ENCODE measurements at regions not wholly inside any gene's neighbourhood (a gene's known extent, or its start where the extent isn't known, plus 50 kb on each side); places are given as distances from the start of the nearest gene placed in this dataset.
"Not testable (repeated sequence)": the region's sequence is repeated elsewhere in the genome, so short reads cannot be mapped to it uniquely, and the experiment has no call there.

GRCh38 chr14:97155320-97155719, 358.1 kb downstream of the VRK1 start:
- Mint-ChIP-seq H3K27me3 (peaks cover 28 to 59% of the 10 kb centered on the region in 2 donors), H3K9me3 (peaks cover 5 to 10% of the 10 kb centered on the region in 2 donors), H3K4me3 (no peak overlapping the region), H3K27ac (no peak overlapping the region), H3K4me1 (ENCODE audit: low read depth in 2 of 2) (no peaks in the 10 kb centered on the region), H3K36me3 (ENCODE audit: insufficient read depth) (peaks cover 2% of the 10 kb centered on the region)
- ATAC-seq (replicated peaks) (no peak), DNase-seq (no peak)

GRCh38 chr14:97155814-97156213, 358.6 kb downstream of the VRK1 start:
- Mint-ChIP-seq H3K27me3 (peaks cover 28 to 54% of the 10 kb centered on the region in 2 donors), H3K36me3 (ENCODE audit: insufficient read depth) (peaks cover 2% of the 10 kb centered on the region), H3K27ac (no peak overlapping the region), H3K9me3 (peaks cover 5 to 10% of the 10 kb centered on the region in 2 donors), H3K4me1 (ENCODE audit: low read depth in 2 of 2) (no peaks in the 10 kb centered on the region), H3K4me3 (no peak overlapping the region)
- DNase-seq = no peak
- ATAC-seq (replicated peaks) = no peak

GRCh38 chr14:97156705-97157104, 359.5 kb downstream of the VRK1 start:
- Mint-ChIP-seq H3K9me3 (peaks cover 5 to 10% of the 10 kb centered on the region in 2 donors), H3K36me3 (ENCODE audit: insufficient read depth) (peaks cover 2% of the 10 kb centered on the region), H3K27ac (no peak overlapping the region), H3K4me1 (ENCODE audit: low read depth in 2 of 2) (no peaks in the 10 kb centered on the region), H3K4me3 (no peak overlapping the region), H3K27me3 (peaks cover 28 to 50% of the 10 kb centered on the region in 2 donors)
- ATAC-seq (replicated peaks) (no peak), DNase-seq (no peak)

- H3K4me3 Mint-ChIP-seq = no peak overlapping the region
- H3K27me3 Mint-ChIP-seq = peaks cover 28 to 50% of the 10 kb centered on the region in 2 donors
- peaks cover 2% of the 10 kb centered on the region for H3K36me3 Mint-ChIP-seq (ENCODE audit: insufficient read depth)
- H3K9me3 Mint-ChIP-seq = peaks cover 5 to 10% of the 10 kb centered on the region in 2 donors
- no peaks in the 10 kb centered on the region for H3K4me1 Mint-ChIP-seq (ENCODE audit: low read depth in 2 of 2)
- DNase-seq (no peak), ATAC-seq (replicated peaks) (no peak)
- no peak overlapping the region for H3K27ac Mint-ChIP-seq
These were observed 360.9 kb downstream of the VRK1 start for GRCh38 chr14:97158102-97158501.

GRCh38 chr14:97159124-97159523, 361.9 kb downstream of the VRK1 start:
- Mint-ChIP-seq H3K27me3 (peaks cover 28 to 45% of the 10 kb centered on the region in 2 donors), H3K9me3 (peaks cover 5 to 10% of the 10 kb centered on the region in 2 donors)

GRCh38 chr14:97162621-97163020, 365.4 kb downstream of the VRK1 start:
- Mint-ChIP-seq H3K36me3 (ENCODE audit: insufficient read depth) (no peaks in the 10 kb centered on the region), H3K4me3 (no peak overlapping the region), H3K4me1 (ENCODE audit: low read depth in 2 of 2) (no peaks in the 10 kb centered on the region), H3K27ac (no peak overlapping the region), H3K27me3 (peaks cover 0 to 27% of the 10 kb centered on the region in 2 donors), H3K9me3 (peaks cover 5 to 10% of the 10 kb centered on the region in 2 donors)
- DNase-seq = no peak
- no peak for ATAC-seq (replicated peaks)

More at GRCh38 chr14:97159124-97159523, 361.9 kb downstream of the VRK1 start:
- Mint-ChIP-seq H3K4me1 (ENCODE audit: low read depth in 2 of 2) (no peaks in the 10 kb centered on the region), H3K4me3 (no peak overlapping the region), H3K36me3 (ENCODE audit: insufficient read depth) (peaks cover 2% of the 10 kb centered on the region), H3K27ac (no peak overlapping the region)
- no peak for ATAC-seq (replicated peaks)
- DNase-seq = no peak

- no peak overlapping the region for H3K4me3 Mint-ChIP-seq
- peaks cover 1 to 6% of the 10 kb centered on the region in 2 donors for H3K9me3 Mint-ChIP-seq
- H3K27ac Mint-ChIP-seq = no peak overlapping the region
These were observed 366.8 kb downstream of the VRK1 start for GRCh38 chr14:97164021-97164420.

GRCh38 chr14:97166497-97166896, 369.3 kb downstream of the VRK1 start:
- no peaks in the 10 kb centered on the region for H3K4me1 Mint-ChIP-seq (ENCODE audit: low read depth in 2 of 2)
- H3K27ac Mint-ChIP-seq = no peak overlapping the region
- no peaks in the 10 kb centered on the region for H3K9me3 Mint-ChIP-seq
- ATAC-seq (replicated peaks) = no peak
- no peak overlapping the region for H3K4me3 Mint-ChIP-seq
- peaks cover 5 to 15% of the 10 kb centered on the region in 2 donors for H3K27me3 Mint-ChIP-seq
- H3K36me3 Mint-ChIP-seq (ENCODE audit: insufficient read depth) = peaks cover 8% of the 10 kb centered on the region
- no peak for DNase-seq

More at GRCh38 chr14:97164021-97164420, 366.8 kb downstream of the VRK1 start:
- DNase-seq (no peak), ATAC-seq (replicated peaks) (no peak)
- Mint-ChIP-seq H3K36me3 (ENCODE audit: insufficient read depth) (peaks cover under 1% of the 10 kb centered on the region), H3K27me3 (peaks cover 0 to 22% of the 10 kb centered on the region in 2 donors), H3K4me1 (ENCODE audit: low read depth in 2 of 2) (no peaks in the 10 kb centered on the region)

GRCh38 chr14:97167577-97167976, 370.4 kb downstream of the VRK1 start:
- H3K27ac Mint-ChIP-seq; H3K36me3 Mint-ChIP-seq (ENCODE audit: insufficient read depth); DNase-seq; ATAC-seq (replicated peaks); H3K4me1 Mint-ChIP-seq (ENCODE audit: low read depth in 2 of 2); H3K9me3 Mint-ChIP-seq; H3K4me3 Mint-ChIP-seq: not testable (repeated sequence)
- H3K27me3 Mint-ChIP-seq = peaks cover 5 to 15% of the 10 kb centered on the region in 2 donors

GRCh38 chr14:97172644-97173043, 375.5 kb downstream of the VRK1 start:
- H3K4me3 Mint-ChIP-seq = no peak overlapping the region
- no peak overlapping the region for H3K27ac Mint-ChIP-seq
- peaks cover 5 to 10% of the 10 kb centered on the region in 2 donors for H3K4me1 Mint-ChIP-seq (ENCODE audit: low read depth in 2 of 2)
- DNase-seq = no peak
- H3K9me3 Mint-ChIP-seq = no peaks in the 10 kb centered on the region
- peaks cover 8% of the 10 kb centered on the region for H3K36me3 Mint-ChIP-seq (ENCODE audit: insufficient read depth)
- H3K27me3 Mint-ChIP-seq = peaks cover 0 to 5% of the 10 kb centered on the region in 2 donors
- ATAC-seq (replicated peaks) = no peak

GRCh38 chr14:97177016-97177415, 379.8 kb downstream of the VRK1 start:
- Mint-ChIP-seq H3K36me3 (ENCODE audit: insufficient read depth) (no peaks in the 10 kb centered on the region), H3K4me3 (no peak overlapping the region), H3K9me3 (peaks cover 0 to 7% of the 10 kb centered on the region in 2 donors), H3K27ac (peak overlapping the region in 1 of 2 donors; percentile 44), H3K27me3 (peaks cover 0 to 9% of the 10 kb centered on the region in 2 donors), H3K4me1 (ENCODE audit: low read depth in 2 of 2) (peaks cover 24 to 27% of the 10 kb centered on the region in 2 donors)
- DNase-seq (peak; percentile 20 to 38 (median 30)), ATAC-seq (replicated peaks) (peak; percentile 68)

GRCh38 chr14:97177635-97178034, 380.5 kb downstream of the VRK1 start:
- peak overlapping the region in 1 of 2 donors; percentile 44 for H3K27ac Mint-ChIP-seq
- H3K4me3 Mint-ChIP-seq = no peak overlapping the region
- ATAC-seq (replicated peaks) (peak; percentile 27), DNase-seq (no peak)
- peaks cover 0 to 9% of the 10 kb centered on the region in 2 donors for H3K27me3 Mint-ChIP-seq
- no peaks in the 10 kb centered on the region for H3K36me3 Mint-ChIP-seq (ENCODE audit: insufficient read depth)
- peaks cover 0 to 7% of the 10 kb centered on the region in 2 donors for H3K9me3 Mint-ChIP-seq
- H3K4me1 Mint-ChIP-seq (ENCODE audit: low read depth in 2 of 2) = peaks cover 24% of the 10 kb centered on the region in 2 donors

GRCh38 chr14:97178781-97179180, 381.6 kb downstream of the VRK1 start:
- Mint-ChIP-seq H3K27me3 (peaks cover 0 to 9% of the 10 kb centered on the region in 2 donors), H3K4me3 (no peak overlapping the region), H3K9me3 (peaks cover 0 to 7% of the 10 kb centered on the region in 2 donors), H3K36me3 (ENCODE audit: insufficient read depth) (no peaks in the 10 kb centered on the region), H3K4me1 (ENCODE audit: low read depth in 2 of 2) (peaks cover 24% of the 10 kb centered on the region in 2 donors), H3K27ac (peak overlapping the region in 1 of 2 donors; percentile 57)
- DNase-seq (no peak), ATAC-seq (replicated peaks) (no peak)

- Mint-ChIP-seq H3K4me3 (no peak overlapping the region), H3K4me1 (ENCODE audit: low read depth in 2 of 2) (peaks cover 24% of the 10 kb centered on the region in 2 donors), H3K27me3 (peaks cover 0 to 9% of the 10 kb centered on the region in 2 donors), H3K9me3 (peaks cover 0 to 7% of the 10 kb centered on the region in 2 donors), H3K27ac (peak overlapping the region in 1 of 2 donors; percentile 57), H3K36me3 (ENCODE audit: insufficient read depth) (no peaks in the 10 kb centered on the region)
- DNase-seq = no peak
- peak; percentile 29 for ATAC-seq (replicated peaks)
These were observed 382.4 kb downstream of the VRK1 start for GRCh38 chr14:97179573-97179972.
